ENCODE measurements at regions not wholly inside any gene's neighbourhood (a gene's known extent, or its start where the extent isn't known, plus 50 kb on each side); places are given as distances from the start of the nearest gene placed in this dataset.

DNA sequence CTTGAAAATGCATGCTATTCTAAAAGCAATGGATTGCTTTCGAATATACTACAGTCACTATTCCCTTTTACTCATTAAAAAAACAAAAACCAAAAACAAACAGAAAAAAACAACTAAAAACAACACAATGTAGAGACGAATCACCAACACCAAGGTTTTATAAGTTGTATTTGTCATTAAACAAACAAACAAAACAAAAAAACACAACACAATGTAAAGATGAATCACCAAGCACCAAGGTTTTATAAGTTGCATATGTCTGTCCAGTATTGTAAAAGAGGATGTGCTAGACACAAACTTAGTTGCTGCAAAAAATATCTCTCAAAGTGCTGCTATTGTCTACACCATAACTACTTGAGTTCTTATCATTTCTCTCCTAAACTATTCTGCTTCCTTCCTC lies 1269.2 kb downstream of the EFNA5 start:
- POLR2A ChIA-PET: no interaction called here
- TF ChIP-seq ZNF785 (tag by site-specific recombination; IDR thresholded peaks at IDR 0.05) (no peak), ZSCAN30 (tag by site-specific recombination; IDR thresholded peaks at IDR 0.05) (no peak), ZNF132 (tag by site-specific recombination; IDR thresholded peaks at IDR 0.05; ENCODE audit: borderline replicate concordance) (no peak), ZSCAN16 (tag by site-specific recombination; IDR thresholded peaks at IDR 0.05) (no peak), ZFP69B (tag by site-specific recombination; IDR thresholded peaks at IDR 0.05) (no peak), ZNF596 (tag by site-specific recombination; IDR thresholded peaks at IDR 0.05) (no peak), ZBTB20 (tag by site-specific recombination; IDR thresholded peaks at IDR 0.05) (no peak), ZNF140 (tag by site-specific recombination; IDR thresholded peaks at IDR 0.05) (no peak), ZNF23 (tag by site-specific recombination; IDR thresholded peaks at IDR 0.05; ENCODE audit: borderline replicate concordance) (no peak)
- TF ChIP-seq, protein P1, sequence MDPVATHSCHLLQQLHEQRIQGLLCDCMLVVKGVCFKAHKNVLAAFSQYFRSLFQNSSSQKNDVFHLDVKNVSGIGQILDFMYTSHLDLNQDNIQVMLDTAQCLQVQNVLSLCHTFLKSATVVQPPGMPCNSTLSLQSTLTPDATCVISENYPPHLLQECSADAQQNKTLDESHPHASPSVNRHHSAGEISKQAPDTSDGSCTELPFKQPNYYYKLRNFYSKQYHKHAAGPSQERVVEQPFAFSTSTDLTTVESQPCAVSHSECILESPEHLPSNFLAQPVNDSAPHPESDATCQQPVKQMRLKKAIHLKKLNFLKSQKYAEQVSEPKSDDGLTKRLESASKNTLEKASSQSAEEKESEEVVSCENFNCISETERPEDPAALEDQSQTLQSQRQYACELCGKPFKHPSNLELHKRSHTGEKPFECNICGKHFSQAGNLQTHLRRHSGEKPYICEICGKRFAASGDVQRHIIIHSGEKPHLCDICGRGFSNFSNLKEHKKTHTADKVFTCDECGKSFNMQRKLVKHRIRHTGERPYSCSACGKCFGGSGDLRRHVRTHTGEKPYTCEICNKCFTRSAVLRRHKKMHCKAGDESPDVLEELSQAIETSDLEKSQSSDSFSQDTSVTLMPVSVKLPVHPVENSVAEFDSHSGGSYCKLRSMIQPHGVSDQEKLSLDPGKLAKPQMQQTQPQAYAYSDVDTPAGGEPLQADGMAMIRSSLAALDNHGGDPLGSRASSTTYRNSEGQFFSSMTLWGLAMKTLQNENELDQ (tag by site-specific recombination; IDR thresholded peaks at IDR 0.05; ENCODE audit: low read depth): no peak
- TF ChIP-seq, protein P2, sequence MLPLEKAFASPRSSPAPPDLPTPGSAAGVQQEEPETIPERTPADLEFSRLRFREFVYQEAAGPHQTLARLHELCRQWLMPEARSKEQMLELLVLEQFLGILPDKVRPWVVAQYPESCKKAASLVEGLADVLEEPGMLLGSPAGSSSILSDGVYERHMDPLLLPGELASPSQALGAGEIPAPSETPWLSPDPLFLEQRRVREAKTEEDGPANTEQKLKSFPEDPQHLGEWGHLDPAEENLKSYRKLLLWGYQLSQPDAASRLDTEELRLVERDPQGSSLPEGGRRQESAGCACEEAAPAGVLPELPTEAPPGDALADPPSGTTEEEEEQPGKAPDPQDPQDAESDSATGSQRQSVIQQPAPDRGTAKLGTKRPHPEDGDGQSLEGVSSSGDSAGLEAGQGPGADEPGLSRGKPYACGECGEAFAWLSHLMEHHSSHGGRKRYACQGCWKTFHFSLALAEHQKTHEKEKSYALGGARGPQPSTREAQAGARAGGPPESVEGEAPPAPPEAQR (tag by site-specific recombination; IDR thresholded peaks at IDR 0.05): no peak

DNA sequence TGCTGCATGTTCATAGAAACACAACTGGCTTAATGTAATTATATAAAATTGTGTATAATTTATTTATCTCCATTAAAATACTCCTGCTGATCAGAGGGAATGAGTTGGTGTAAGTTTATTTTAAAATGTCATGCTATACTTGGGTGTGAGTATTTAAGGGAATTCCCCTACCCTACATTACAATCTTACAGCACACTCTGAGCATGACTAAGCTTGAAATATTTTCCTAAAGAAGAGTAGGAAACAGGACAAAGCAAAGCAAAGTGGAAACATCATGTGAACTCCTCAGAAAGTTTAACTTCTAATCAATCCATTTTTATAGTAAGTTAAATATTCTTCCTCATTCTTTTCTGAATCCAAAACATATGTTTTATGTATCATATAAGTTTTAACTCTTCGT lies 1271.3 kb downstream of the EFNA5 start:
- CTCF ChIA-PET: no interaction called here
- no peak for TF ChIP-seq ZBTB17 (tag by site-specific recombination; IDR thresholded peaks at IDR 0.05)
- TF ChIP-seq FEZF1 (tag by site-specific recombination; IDR thresholded peaks at IDR 0.05): no peak
- TF ChIP-seq ZNF558 (tag by site-specific recombination; IDR thresholded peaks at IDR 0.05): no peak
- no peak for TF ChIP-seq ZNF19 (tag by site-specific recombination; IDR thresholded peaks at IDR 0.05; ENCODE audit: low read depth)
- TF ChIP-seq, protein P3, sequence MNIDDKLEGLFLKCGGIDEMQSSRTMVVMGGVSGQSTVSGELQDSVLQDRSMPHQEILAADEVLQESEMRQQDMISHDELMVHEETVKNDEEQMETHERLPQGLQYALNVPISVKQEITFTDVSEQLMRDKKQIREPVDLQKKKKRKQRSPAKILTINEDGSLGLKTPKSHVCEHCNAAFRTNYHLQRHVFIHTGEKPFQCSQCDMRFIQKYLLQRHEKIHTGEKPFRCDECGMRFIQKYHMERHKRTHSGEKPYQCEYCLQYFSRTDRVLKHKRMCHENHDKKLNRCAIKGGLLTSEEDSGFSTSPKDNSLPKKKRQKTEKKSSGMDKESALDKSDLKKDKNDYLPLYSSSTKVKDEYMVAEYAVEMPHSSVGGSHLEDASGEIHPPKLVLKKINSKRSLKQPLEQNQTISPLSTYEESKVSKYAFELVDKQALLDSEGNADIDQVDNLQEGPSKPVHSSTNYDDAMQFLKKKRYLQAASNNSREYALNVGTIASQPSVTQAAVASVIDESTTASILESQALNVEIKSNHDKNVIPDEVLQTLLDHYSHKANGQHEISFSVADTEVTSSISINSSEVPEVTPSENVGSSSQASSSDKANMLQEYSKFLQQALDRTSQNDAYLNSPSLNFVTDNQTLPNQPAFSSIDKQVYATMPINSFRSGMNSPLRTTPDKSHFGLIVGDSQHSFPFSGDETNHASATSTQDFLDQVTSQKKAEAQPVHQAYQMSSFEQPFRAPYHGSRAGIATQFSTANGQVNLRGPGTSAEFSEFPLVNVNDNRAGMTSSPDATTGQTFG (tag by site-specific recombination; IDR thresholded peaks at IDR 0.05; ENCODE audit: borderline replicate concordance): no peak
- TF ChIP-seq BCL11A (tag by site-specific recombination; IDR thresholded peaks at IDR 0.05; ENCODE audit: low read depth): no peak
- TF ChIP-seq, protein P4, sequence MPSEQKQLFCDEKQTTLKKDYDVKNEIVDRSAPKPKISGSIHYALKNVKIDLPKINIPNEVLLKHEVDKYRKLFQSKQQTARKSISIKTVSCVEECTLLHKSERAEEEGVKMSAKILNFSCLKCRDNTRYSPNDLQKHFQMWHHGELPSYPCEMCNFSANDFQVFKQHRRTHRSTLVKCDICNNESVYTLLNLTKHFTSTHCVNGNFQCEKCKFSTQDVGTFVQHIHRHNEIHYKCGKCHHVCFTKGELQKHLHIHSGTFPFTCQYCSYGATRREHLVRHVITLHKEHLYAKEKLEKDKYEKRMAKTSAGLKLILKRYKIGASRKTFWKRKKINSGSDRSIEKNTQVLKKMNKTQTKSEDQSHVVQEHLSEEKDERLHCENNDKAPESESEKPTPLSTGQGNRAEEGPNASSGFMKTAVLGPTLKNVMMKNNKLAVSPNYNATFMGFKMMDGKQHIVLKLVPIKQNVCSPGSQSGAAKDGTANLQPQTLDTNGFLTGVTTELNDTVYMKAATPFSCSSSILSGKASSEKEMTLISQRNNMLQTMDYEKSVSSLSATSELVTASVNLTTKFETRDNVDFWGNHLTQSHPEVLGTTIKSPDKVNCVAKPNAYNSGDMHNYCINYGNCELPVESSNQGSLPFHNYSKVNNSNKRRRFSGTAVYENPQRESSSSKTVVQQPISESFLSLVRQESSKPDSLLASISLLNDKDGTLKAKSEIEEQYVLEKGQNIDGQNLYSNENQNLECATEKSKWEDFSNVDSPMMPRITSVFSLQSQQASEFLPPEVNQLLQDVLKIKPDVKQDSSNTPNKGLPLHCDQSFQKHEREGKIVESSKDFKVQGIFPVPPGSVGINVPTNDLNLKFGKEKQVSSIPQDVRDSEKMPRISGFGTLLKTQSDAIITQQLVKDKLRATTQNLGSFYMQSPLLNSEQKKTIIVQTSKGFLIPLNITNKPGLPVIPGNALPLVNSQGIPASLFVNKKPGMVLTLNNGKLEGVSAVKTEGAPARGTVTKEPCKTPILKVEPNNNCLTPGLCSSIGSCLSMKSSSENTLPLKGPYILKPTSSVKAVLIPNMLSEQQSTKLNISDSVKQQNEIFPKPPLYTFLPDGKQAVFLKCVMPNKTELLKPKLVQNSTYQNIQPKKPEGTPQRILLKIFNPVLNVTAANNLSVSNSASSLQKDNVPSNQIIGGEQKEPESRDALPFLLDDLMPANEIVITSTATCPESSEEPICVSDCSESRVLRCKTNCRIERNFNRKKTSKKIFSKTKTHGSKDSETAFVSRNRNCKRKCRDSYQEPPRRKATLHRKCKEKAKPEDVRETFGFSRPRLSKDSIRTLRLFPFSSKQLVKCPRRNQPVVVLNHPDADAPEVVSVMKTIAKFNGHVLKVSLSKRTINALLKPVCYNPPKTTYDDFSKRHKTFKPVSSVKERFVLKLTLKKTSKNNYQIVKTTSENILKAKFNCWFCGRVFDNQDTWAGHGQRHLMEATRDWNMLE (tag by site-specific recombination; conservative IDR thresholded peaks at IDR 0.05; ENCODE audit: low read depth): no peak
- TF ChIP-seq YY1 (tag by site-specific recombination; IDR thresholded peaks at IDR 0.05): no peak
- no peak for TF ChIP-seq ZNF433 (tag by site-specific recombination; IDR thresholded peaks at IDR 0.05; ENCODE audit: low read depth)
- TF ChIP-seq ZNF221 (tag by site-specific recombination; IDR thresholded peaks at IDR 0.05; ENCODE audit: borderline replicate concordance): no peak
- TF ChIP-seq ZNF529 (tag by site-specific recombination; IDR thresholded peaks at IDR 0.05; ENCODE audit: insufficient replicate concordance): no peak
- no peak for TF ChIP-seq ZNF155 (tag by site-specific recombination; IDR thresholded peaks at IDR 0.05)
- no peak for TF ChIP-seq ZNF211 (tag by site-specific recombination; IDR thresholded peaks at IDR 0.05; ENCODE audit: low read depth)
- TF ChIP-seq ZNF670 (tag by site-specific recombination; IDR thresholded peaks at IDR 0.05; ENCODE audit: low read depth): no peak

More for the DNA sequence above, 1269.2 kb downstream of the EFNA5 start:
- no peaks in the 10 kb centered on the region for H3K9me3 ChIP-seq (ENCODE audit: control insufficient read depth, insufficient read depth, low read depth, low read length)
- H3K27ac ChIP-seq (ENCODE audit: extremely low read depth, low read depth, low read length): no peak overlapping the region
- CTCF ChIA-PET: no interaction called here
- no peaks in the 10 kb centered on the region for H3K36me3 ChIP-seq (ENCODE audit: control insufficient read depth in 2 of 2, insufficient read depth in 1 of 2, low read length in 2 of 2)
- no peaks in the 10 kb centered on the region for H3K4me1 ChIP-seq (ENCODE audit: control insufficient read depth, insufficient read depth, low read length)
- H3K4me3 ChIP-seq (ENCODE audit: low read depth, low read length): no peak overlapping the region

More for the DNA sequence above, 1271.3 kb downstream of the EFNA5 start:
- Histone ChIP-seq H3K36me3 (ENCODE audit: control insufficient read depth in 2 of 2, insufficient read depth in 1 of 2, low read length in 2 of 2) (no peaks in the 10 kb centered on the region), H3K9me3 (ENCODE audit: control insufficient read depth, insufficient read depth, low read depth, low read length) (no peaks in the 10 kb centered on the region), H3K4me3 (ENCODE audit: low read depth, low read length) (no peak overlapping the region), H3K4me1 (ENCODE audit: control insufficient read depth, insufficient read depth, low read length) (no peaks in the 10 kb centered on the region), H3K27ac (ENCODE audit: extremely low read depth, low read depth, low read length) (no peak overlapping the region)
- POLR2A ChIA-PET: no interaction called here

All from HEK293 (cell line).